Testis (tissue), 2 donors: ENCODE measurements at regions not wholly inside any gene's neighbourhood (a gene's known extent, or its start where the extent isn't known, plus 50 kb on each side); places are given as distances from the start of the nearest gene placed in this dataset.

Experiments
- POLR2A ChIP-seq: fragments of 450-650 bp; IDR thresholded peaks from one replicate; pipeline ENCODE4 v1.6.1; 2017; ENCODE audit warnings: antibody characterized with exemption, mild to moderate bottlenecking, moderate library complexity
- TF ChIP-seq, protein P1 (sequence below), 3 experiments: fragments of 450-650 bp in 2 of 3; fragments of 200-600 bp in 1 of 3; sonication (generic) in 1 of 3; IDR thresholded peaks; one replicate each; pipeline ENCODE4 v1.5.1; 2016 to 2019; ENCODE audit warnings: antibody characterized with exemption in 3 of 3, mild to moderate bottlenecking in 2 of 3, moderate library complexity in 1 of 3

DNA sequence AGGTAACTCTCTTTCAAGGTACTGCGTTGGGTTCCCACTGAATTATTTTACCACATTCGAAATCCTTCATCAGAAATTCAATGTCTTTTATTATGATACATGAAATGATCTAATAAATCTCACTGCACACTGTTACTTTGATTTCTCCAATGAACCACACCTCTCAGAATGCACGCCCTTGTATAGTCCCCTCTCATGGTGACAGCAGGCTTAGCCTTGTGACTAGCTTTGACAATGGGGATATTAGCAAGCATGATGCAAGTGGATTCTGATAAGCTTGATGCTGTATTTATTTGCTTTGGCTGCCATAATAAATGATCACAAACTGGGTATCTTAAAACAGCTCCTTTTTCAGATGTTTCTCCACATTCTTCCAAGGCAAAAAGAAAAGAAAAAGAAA lies 100.4 kb upstream of the ETV6 start:
- TF ChIP-seq POLR2A = no peak
- TF ChIP-seq, protein P1, sequence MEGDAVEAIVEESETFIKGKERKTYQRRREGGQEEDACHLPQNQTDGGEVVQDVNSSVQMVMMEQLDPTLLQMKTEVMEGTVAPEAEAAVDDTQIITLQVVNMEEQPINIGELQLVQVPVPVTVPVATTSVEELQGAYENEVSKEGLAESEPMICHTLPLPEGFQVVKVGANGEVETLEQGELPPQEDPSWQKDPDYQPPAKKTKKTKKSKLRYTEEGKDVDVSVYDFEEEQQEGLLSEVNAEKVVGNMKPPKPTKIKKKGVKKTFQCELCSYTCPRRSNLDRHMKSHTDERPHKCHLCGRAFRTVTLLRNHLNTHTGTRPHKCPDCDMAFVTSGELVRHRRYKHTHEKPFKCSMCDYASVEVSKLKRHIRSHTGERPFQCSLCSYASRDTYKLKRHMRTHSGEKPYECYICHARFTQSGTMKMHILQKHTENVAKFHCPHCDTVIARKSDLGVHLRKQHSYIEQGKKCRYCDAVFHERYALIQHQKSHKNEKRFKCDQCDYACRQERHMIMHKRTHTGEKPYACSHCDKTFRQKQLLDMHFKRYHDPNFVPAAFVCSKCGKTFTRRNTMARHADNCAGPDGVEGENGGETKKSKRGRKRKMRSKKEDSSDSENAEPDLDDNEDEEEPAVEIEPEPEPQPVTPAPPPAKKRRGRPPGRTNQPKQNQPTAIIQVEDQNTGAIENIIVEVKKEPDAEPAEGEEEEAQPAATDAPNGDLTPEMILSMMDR (IDR thresholded peaks at IDR 0.05) = no peak
